Psoas muscle (tissue), 7 donors: ENCODE measurements at regions not wholly inside any gene's neighbourhood (a gene's known extent, or its start where the extent isn't known, plus 50 kb on each side); places are given as distances from the start of the nearest gene placed in this dataset.

Source experiments
- ATAC-seq, 4 donors: fragments of 200-7000 bp; cut with Tn5 transposase; one replicate each; pipeline ENCODE4 v1.9.1; 2020; ENCODE audit warnings: moderate library complexity in 3 of 4, mild to moderate bottlenecking in 2 of 4
- DNase-seq, 2 donors: peaks; one replicate each; pipeline ENCODE4 v3.0.0-alpha.2; 2020
- H3K27ac ChIP-seq: fragments of 200-600 bp; one replicate; pipeline ENCODE4 v1.8.0; 2022
- H3K27me3 ChIP-seq, 3 donors: fragments of 200-600 bp in 1 of 3; one replicate each; pipeline versions ENCODE4 v1.6.1 to v1.8.0; 2013 to 2022; ENCODE audit warnings: low read length in 2 of 3, mild to moderate bottlenecking in 2 of 3, moderate library complexity in 1 of 3; ENCODE audit not compliant: insufficient read depth in 3 of 3
- H3K36me3 ChIP-seq, 2 donors: fragments of 200-600 bp in 1 of 2; one replicate each; pipeline versions ENCODE4 v1.6.1 to v1.8.0; 2013 to 2022; ENCODE audit warnings: low read depth in 1 of 2, mild to moderate bottlenecking in 1 of 2, moderate library complexity in 1 of 2; ENCODE audit not compliant: insufficient read depth in 1 of 2
- H3K4me1 ChIP-seq: fragments of 200-600 bp; one replicate; pipeline ENCODE4 v1.8.0; 2022
- H3K4me3 ChIP-seq: fragments of 200-600 bp; one replicate; pipeline ENCODE4 v1.8.0; 2022; ENCODE audit warnings: mild to moderate bottlenecking
- H3K9me3 ChIP-seq: fragments of 200-600 bp; one replicate; pipeline ENCODE4 v1.8.0; 2022
- WGBS, 3 donors: extraction: QIAGEN DNeasy Blood & Tissue Kit; methylation state at CpG; one replicate each; pipeline versions ENCODE4 v1.1.6 to v1.1.7; 2013; 5-methylcytosine and 5-hydroxymethylcytosine counted together
- intact Hi-C, 2 donors: fragments of 100-400 bp; cut with DNase I; formaldehyde crosslinking; loops; one replicate each; pipeline versions ENCODE4 v1.11.0 to v1.14.2; 2022
- TF ChIP-seq, protein P1 (sequence below): fragments of 200-600 bp; IDR thresholded peaks from one replicate; pipeline ENCODE4 v1.8.0; 2022; ENCODE audit warnings: antibody characterized with exemption
- donor health status: healthy with polysubstance abuse.
- donor health status: DM: no; HTN: no; CAD: no; lungs with moderate emphysema.
- donor health status: Bipolar disorder and iron deficiency.
- donor health status: healthy.
- donor health status: DM: yes; HTN: yes; CAD: no.
- donor health status: DM: no; HTN: no; CAD: no.
- donor health status: DM: yes; HTN: yes; CAD: no.

- Histone ChIP-seq H3K4me3 (no peak overlapping the region), H3K4me1 (peaks cover 13% of the 10 kb centered on the region), H3K36me3 (no peaks in the 10 kb centered on the region), H3K9me3 (no peaks in the 10 kb centered on the region), H3K27ac (peak overlapping the region; percentile 64), H3K27me3 (no peaks in the 10 kb centered on the region)
- DNase-seq (no peak), ATAC-seq (no peak)
- TF ChIP-seq, protein P1, sequence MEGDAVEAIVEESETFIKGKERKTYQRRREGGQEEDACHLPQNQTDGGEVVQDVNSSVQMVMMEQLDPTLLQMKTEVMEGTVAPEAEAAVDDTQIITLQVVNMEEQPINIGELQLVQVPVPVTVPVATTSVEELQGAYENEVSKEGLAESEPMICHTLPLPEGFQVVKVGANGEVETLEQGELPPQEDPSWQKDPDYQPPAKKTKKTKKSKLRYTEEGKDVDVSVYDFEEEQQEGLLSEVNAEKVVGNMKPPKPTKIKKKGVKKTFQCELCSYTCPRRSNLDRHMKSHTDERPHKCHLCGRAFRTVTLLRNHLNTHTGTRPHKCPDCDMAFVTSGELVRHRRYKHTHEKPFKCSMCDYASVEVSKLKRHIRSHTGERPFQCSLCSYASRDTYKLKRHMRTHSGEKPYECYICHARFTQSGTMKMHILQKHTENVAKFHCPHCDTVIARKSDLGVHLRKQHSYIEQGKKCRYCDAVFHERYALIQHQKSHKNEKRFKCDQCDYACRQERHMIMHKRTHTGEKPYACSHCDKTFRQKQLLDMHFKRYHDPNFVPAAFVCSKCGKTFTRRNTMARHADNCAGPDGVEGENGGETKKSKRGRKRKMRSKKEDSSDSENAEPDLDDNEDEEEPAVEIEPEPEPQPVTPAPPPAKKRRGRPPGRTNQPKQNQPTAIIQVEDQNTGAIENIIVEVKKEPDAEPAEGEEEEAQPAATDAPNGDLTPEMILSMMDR: no peak
- intact Hi-C loops: no loop called here
- WGBS, 3 donors: 89 to 90% (median 89%) methylated on average over 10 of the region's 10 CpGs
Observed at GRCh38 chr2:42958741-42959233, 166.4 kb upstream of the HAAO start.

GRCh38 chr2:42957861-42958301 lies 165.5 kb upstream of the HAAO start:
- no peak overlapping the region for H3K4me3 ChIP-seq
- DNase-seq: no peak
- H3K4me1 ChIP-seq: peaks cover 11% of the 10 kb centered on the region
- H3K9me3 ChIP-seq: no peaks in the 10 kb centered on the region
- no peak for ATAC-seq
- intact Hi-C loops: no loop called here
- H3K27me3 ChIP-seq: no peaks in the 10 kb centered on the region
- WGBS, 3 donors: 53 to 66% (median 57%) methylated on average over 5 of the region's 5 CpGs
- H3K27ac ChIP-seq: no peak overlapping the region
- no peaks in the 10 kb centered on the region for H3K36me3 ChIP-seq
- TF ChIP-seq, protein P1: no peak

DNA sequence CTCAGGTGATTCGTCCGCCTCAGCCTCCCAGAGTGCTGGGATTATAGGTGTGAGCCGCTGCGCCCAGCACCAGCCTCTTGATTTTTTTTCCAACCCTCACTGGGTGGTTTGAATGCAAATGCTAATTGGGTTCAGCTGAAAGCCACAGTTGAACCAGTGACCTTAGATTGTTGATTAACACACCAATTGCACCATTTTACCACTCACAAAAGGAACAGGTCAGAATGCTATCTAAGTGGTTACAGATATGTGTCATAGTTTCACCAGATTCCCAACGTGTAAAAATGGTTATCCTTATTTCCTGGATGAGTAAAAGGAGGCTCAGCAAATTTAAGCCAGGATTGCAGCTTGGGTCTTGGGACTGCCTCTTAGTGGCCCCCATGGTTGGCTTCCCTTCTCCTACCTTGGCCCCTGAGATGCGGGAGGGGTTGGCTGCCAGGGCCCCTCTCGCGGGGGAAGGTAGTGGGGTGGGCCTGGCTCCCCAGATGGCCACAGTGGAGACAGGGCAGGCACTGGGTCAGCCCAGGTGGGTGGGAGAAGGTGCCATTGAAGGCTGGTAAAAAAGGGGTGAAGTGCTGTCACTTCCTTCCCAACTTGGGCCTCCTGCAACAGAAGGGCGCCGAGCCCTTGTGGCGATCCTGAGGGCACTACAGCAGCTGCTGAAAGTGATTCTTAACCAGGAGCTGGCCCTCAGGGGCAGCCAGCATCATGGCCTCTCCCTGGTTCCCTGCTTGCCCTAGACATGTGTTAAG lies 164.9 kb upstream of the HAAO start:
- Histone ChIP-seq H3K27me3 (no peaks in the 10 kb centered on the region), H3K36me3 (no peaks in the 10 kb centered on the region), H3K4me3 (no peak overlapping the region), H3K4me1 (peaks cover 7% of the 10 kb centered on the region), H3K27ac (no peak overlapping the region), H3K9me3 (no peaks in the 10 kb centered on the region)
- intact Hi-C loops: no loop called here
- DNase-seq (peak in 1 of 2 donors; percentile 8), ATAC-seq (no peak)
- TF ChIP-seq, protein P1: no peak
- WGBS, 3 donors: 67 to 80% (median 73%) methylated on average over 11 of the region's 11 CpGs

DNA sequence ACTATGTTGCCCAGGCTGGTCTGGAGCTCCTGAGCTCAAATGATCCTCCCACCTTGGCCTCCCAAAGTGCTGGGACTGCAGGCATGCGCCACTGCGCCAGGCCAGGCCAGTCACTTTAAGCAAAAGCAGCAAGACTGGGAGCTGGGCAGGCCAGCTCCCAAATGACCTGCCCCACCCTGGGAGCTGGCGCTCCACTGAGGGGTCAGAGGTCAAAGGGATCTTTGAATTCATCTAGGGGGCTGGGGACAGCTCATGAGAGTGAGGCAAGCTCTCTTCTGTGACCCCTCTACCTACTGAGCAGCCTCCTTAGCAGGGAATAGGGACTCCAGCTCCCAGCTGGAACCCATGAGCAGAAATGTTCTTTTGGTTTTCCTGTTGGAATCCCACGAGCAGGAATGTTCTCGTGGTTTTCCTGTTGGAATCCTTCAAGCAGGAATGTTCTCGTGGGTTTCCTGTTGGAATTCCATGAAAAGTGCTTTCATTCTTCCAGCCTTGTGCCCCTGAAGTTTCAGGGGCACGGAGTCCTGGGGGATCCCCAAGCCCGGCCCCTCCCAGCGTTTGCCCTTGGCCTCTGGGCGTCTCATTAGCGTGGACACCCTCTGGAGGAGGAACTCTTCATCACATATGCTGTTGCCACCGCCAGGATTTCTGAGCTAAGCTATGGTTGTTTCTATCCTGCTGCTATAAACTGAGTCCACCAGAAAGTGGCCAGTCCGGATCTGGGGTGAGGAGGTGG lies 162.0 kb upstream of the HAAO start:
- ATAC-seq (no peak), DNase-seq (peak in 1 of 2 donors; percentile 52)
- Histone ChIP-seq H3K27ac (peak overlapping the region; percentile 37), H3K27me3 (no peaks in the 10 kb centered on the region), H3K9me3 (no peaks in the 10 kb centered on the region), H3K4me3 (no peak overlapping the region), H3K4me1 (peaks cover 6% of the 10 kb centered on the region), H3K36me3 (no peaks in the 10 kb centered on the region)
- TF ChIP-seq, protein P1: no peak
- intact Hi-C loops: no loop called here
- 72 to 80% (median 72%) methylated on average over 13 of the region's 13 CpGs for WGBS, 3 donors
